OCI-LY1 (cell line): ENCODE measurements at regions not wholly inside any gene's neighbourhood (a gene's known extent, or its start where the extent isn't known, plus 50 kb on each side); places are given as distances from the start of the nearest gene placed in this dataset.

ENCODE experiments used
- H2AFZ ChIP-seq: fragments of 200-600 bp; sonication (generic), shearing (Covaris generic); 2 replicates; pipeline ENCODE4 v1.6.0; 2014; ENCODE audit warnings: antibody characterized with exemption, mild to moderate bottlenecking, low read length
- H3F3A ChIP-seq: fragments of 200-600 bp; sonication (generic), shearing (Covaris generic); 2 replicates; pipeline ENCODE4 v1.6.0; 2014; ENCODE audit warnings: mild to moderate bottlenecking, antibody characterized with exemption, low read length, moderate library complexity; ENCODE audit not compliant: insufficient read depth
- H3K27ac ChIP-seq: fragments of 200-600 bp; sonication (generic); 2 replicates; pipeline ENCODE4 v1.5.1; 2014; ENCODE audit warnings: low read length, mixed run types, mild to moderate bottlenecking, low read depth; ENCODE audit not compliant: poor library complexity, severe bottlenecking
- H3K27me3 ChIP-seq: fragments of 200-600 bp; sonication (generic); 2 replicates; pipeline ENCODE4 v1.6.0; 2014; ENCODE audit warnings: antibody characterized with exemption, mild to moderate bottlenecking, low read length, moderate library complexity; ENCODE audit not compliant: insufficient read depth
- H3K36me3 ChIP-seq: fragments of 200-600 bp; sonication (generic); 2 replicates; pipeline ENCODE4 v1.6.1; 2014; ENCODE audit warnings: mild to moderate bottlenecking, antibody characterized with exemption, low read length, moderate library complexity, mixed read lengths; ENCODE audit not compliant: insufficient read depth
- H3K4me1 ChIP-seq: fragments of 200-600 bp; sonication (generic); 2 replicates; pipeline ENCODE4 v1.5.1; 2014; ENCODE audit warnings: mild to moderate bottlenecking, low read length, moderate library complexity; ENCODE audit not compliant: insufficient read depth, severe bottlenecking
- H3K4me2 ChIP-seq: fragments of 200-600 bp; sonication (generic), shearing (Covaris generic); 2 replicates; pipeline ENCODE4 v1.6.1; 2014; ENCODE audit warnings: low read length
- H3K4me3 ChIP-seq: fragments of 200-600 bp; sonication (generic); 2 replicates; pipeline ENCODE4 v1.5.1; 2014; ENCODE audit warnings: low read length, low read depth, mild to moderate bottlenecking, mixed read lengths; ENCODE audit not compliant: poor library complexity, severe bottlenecking
- H3K79me2 ChIP-seq: fragments of 200-600 bp; shearing (Covaris generic); 2 replicates; pipeline ENCODE4 v1.6.1; 2016; ENCODE audit warnings: mixed run types, low read length, mixed read lengths; ENCODE audit not compliant: insufficient read depth
- H3K9ac ChIP-seq: fragments of 200-600 bp; sonication (generic), shearing (Covaris generic); 2 replicates; pipeline ENCODE4 v1.6.1; 2014; ENCODE audit warnings: mild to moderate bottlenecking, low read length, mixed read lengths
- H3K9me2 ChIP-seq: fragments of 200-600 bp; sonication (generic), shearing (Covaris generic); 2 replicates; pipeline ENCODE4 v1.6.1; 2014; ENCODE audit warnings: low read depth, mild to moderate bottlenecking, low read length, mixed read lengths
- H3K9me3 ChIP-seq: fragments of 200-600 bp; shearing (Covaris generic); 2 replicates; pipeline ENCODE4 v1.6.1; 2014; ENCODE audit warnings: low read length, mixed read lengths
- H4K20me1 ChIP-seq: fragments of 200-600 bp; sonication (generic), shearing (Covaris generic); 2 replicates; pipeline ENCODE4 v1.6.0; 2016; ENCODE audit warnings: mild to moderate bottlenecking, low read length; ENCODE audit not compliant: insufficient read depth
- EZH2 ChIP-seq: fragments of 200-600 bp; sonication (generic), shearing (Covaris generic); IDR thresholded peaks from 2 replicates; pipeline ENCODE4 v1.8.0; 2017; ENCODE audit warnings: borderline replicate concordance, mixed run types, mild to moderate bottlenecking, antibody characterized with exemption, low read length, moderate library complexity, mixed read lengths
- TF ChIP-seq, protein P1 (sequence below): fragments of 200-600 bp; sonication (generic), shearing (Covaris generic); IDR thresholded peaks from 2 replicates; pipeline ENCODE4 v1.5.1; 2017; ENCODE audit warnings: mild to moderate bottlenecking, antibody characterized with exemption, low read length, moderate library complexity, mixed read lengths

DNA sequence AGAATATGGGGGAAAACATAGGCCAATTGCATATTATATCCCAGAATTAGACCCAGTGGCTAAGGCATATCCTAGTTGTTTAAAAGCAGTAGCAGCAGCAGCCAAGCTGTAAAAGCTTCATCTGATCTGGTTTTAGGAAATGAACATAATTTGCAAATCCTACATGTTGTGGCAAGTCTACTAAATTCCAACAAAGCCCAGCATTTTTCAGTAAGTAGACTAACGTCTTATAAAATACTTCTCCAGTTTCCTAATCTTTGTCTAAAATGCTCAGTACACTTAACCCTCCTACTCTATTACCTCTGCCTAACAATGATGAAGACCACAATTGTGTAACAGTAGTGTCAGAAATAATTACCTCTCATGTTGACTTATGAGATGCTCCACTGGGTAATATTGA, 70.9 kb upstream of the RERGL start:
- H3F3A ChIP-seq, result no peaks in the 10 kb centered on the region
- no peaks in the 10 kb centered on the region for H3K79me2 ChIP-seq
- TF ChIP-seq EZH2, result no peak
- TF ChIP-seq, protein P1, sequence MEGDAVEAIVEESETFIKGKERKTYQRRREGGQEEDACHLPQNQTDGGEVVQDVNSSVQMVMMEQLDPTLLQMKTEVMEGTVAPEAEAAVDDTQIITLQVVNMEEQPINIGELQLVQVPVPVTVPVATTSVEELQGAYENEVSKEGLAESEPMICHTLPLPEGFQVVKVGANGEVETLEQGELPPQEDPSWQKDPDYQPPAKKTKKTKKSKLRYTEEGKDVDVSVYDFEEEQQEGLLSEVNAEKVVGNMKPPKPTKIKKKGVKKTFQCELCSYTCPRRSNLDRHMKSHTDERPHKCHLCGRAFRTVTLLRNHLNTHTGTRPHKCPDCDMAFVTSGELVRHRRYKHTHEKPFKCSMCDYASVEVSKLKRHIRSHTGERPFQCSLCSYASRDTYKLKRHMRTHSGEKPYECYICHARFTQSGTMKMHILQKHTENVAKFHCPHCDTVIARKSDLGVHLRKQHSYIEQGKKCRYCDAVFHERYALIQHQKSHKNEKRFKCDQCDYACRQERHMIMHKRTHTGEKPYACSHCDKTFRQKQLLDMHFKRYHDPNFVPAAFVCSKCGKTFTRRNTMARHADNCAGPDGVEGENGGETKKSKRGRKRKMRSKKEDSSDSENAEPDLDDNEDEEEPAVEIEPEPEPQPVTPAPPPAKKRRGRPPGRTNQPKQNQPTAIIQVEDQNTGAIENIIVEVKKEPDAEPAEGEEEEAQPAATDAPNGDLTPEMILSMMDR, result no peak
- H3K4me1 ChIP-seq, result peaks cover 8% of the 10 kb centered on the region
- H3K4me2 ChIP-seq, result no peak overlapping the region
- no peaks in the 10 kb centered on the region for H3K36me3 ChIP-seq
- H3K9ac ChIP-seq, result no peak overlapping the region
- 0 out of 2 replicates have a peak, but pooled peaks cover 7% of the 10 kb centered on the region for H3K9me3 ChIP-seq
- no peaks in the 10 kb centered on the region for H3K9me2 ChIP-seq
- H3K27ac ChIP-seq, result no peak overlapping the region
- H3K27me3 ChIP-seq, result no peaks in the 10 kb centered on the region
- no peak overlapping the region for H3K4me3 ChIP-seq
- H2AFZ ChIP-seq, result no peak overlapping the region
- no peaks in the 10 kb centered on the region for H4K20me1 ChIP-seq

DNA sequence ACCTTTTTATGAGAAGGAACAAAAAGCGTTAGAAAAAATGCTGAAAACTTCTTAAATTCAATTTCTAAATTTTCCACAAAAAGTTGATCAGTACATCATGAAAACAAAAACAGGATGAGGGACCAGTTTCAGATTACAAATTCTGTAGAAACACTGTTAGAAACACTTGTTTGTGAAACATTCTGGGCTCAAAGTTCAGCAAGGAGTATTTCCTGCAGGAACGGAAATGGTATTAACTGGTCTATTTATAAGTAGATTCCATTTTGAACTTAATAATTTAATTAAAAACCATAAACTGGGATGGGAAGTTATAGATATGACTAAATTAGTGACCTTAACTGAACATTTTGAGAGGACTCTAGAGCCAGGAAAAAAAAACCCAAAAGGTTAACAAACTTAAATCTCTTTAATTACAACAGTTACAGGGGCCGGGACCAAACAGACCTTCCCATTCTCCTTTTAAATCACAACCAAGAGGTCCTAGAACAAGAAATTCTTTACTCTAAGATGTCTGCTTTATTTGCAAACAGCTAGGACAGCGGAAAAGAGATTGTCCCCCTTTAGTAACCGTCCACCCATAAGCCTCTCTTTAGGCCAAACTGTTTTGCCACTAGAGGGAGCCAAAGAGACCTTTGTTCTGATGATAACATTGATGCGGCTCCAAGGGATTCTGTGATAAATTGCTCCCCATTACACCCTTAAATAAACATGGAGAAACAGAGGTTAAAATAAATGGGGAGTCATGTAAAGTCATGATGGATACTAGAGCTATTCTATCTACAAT, 69.0 kb upstream of the RERGL start:
- Histone ChIP-seq H4K20me1 (no peaks in the 10 kb centered on the region), H3F3A (no peaks in the 10 kb centered on the region), H3K27me3 (no peaks in the 10 kb centered on the region), H3K9me2 (no peaks in the 10 kb centered on the region), H3K4me1 (no peaks in the 10 kb centered on the region), H3K36me3 (no peaks in the 10 kb centered on the region), H3K79me2 (no peaks in the 10 kb centered on the region), H2AFZ (no peak overlapping the region), H3K4me3 (no peak overlapping the region), H3K9ac (no peak overlapping the region), H3K27ac (no peak overlapping the region), H3K4me2 (no peak overlapping the region), H3K9me3 (0 out of 2 replicates have a peak, but pooled peaks cover 7% of the 10 kb centered on the region)
- TF ChIP-seq, protein P1, result peak; percentile 83
- TF ChIP-seq EZH2, result no peak

DNA sequence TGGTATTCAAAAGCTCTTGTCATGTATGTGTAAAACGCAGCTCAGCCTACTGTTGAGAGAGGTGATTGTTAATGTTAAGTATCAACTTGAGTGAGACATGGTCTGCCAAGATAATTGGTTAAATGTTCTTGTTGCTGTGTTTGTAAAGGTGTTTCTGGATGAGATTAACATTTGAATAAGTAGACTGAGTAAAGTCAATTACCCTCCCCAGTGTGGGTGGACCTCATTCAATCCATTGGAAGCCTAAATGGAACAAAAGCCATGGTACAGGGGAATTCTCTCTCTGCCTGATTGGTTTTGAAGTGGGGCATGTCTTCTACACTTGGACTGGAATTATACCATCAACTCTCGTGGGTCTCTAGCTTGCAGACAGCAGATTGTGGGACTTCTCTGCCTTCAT, 63.8 kb upstream of the RERGL start:
- no peaks in the 10 kb centered on the region for H3K4me1 ChIP-seq
- no peak overlapping the region for H3K9ac ChIP-seq
- no peaks in the 10 kb centered on the region for H3K27me3 ChIP-seq
- H4K20me1 ChIP-seq, result no peaks in the 10 kb centered on the region
- H3K79me2 ChIP-seq, result no peaks in the 10 kb centered on the region
- no peaks in the 10 kb centered on the region for H3F3A ChIP-seq
- no peaks in the 10 kb centered on the region for H3K36me3 ChIP-seq
- 0 out of 2 replicates have a peak, but pooled peaks cover 5% of the 10 kb centered on the region for H3K9me3 ChIP-seq
- no peak overlapping the region for H2AFZ ChIP-seq
- H3K27ac ChIP-seq, result no peak overlapping the region
- H3K4me2 ChIP-seq, result no peak overlapping the region
- TF ChIP-seq, protein P1, result no peak
- no peak for TF ChIP-seq EZH2
- no peaks in the 10 kb centered on the region for H3K9me2 ChIP-seq
- no peak overlapping the region for H3K4me3 ChIP-seq
